Caco-2 (cell line): ENCODE measurements at regions not wholly inside any gene's neighbourhood (a gene's known extent, or its start where the extent isn't known, plus 50 kb on each side); places are given as distances from the start of the nearest gene placed in this dataset.

Experiments used
- BruUV-seq: library from RNA; stranded (reverse); fragments of 400-500 nt; replicated peaks from 2 replicates; lab custom pipeline; 2021; lab: Mats Ljungman, UMichigan
- CTCF ChIA-PET: fragments of 300-600 bp; sonication (Branson Sonifier 250); formaldehyde crosslinking; loops from one replicate; lab custom pipeline; 2022; ENCODE audit warnings: antibody characterized with exemption; lab: Charles Lee
- POLR2A ChIA-PET: fragments of 300-600 bp; sonication (Branson Sonifier 250); formaldehyde crosslinking; loops from one replicate; lab custom pipeline; 2022; ENCODE audit warnings: antibody characterized with exemption; lab: Charles Lee
- DNase-seq, 2 experiments: peaks; one replicate each; pipeline versions ENCODE4 v3.0.0 to v3.0.0-alpha.2; 2020 to 2022
- H3K27me3 ChIP-seq: replicated peaks from 2 replicates; pipeline ENCODE4 v1.6.0; 2011; ENCODE audit warnings: low read length; ENCODE audit not compliant: control insufficient read depth, insufficient read depth
- H3K36me3 ChIP-seq: 2 replicates; pipeline ENCODE4 v1.5.1; 2011; ENCODE audit warnings: low read length; ENCODE audit not compliant: control insufficient read depth, insufficient read depth
- H3K4me1 ChIP-seq: fragments of 250-450 bp; sonication (Bioruptor Pico); 2 replicates; pipeline ENCODE4 v1.5.1; 2020; ENCODE audit warnings: mild to moderate bottlenecking
- H3K4me3 ChIP-seq: 2 replicates; pipeline ENCODE4 v1.5.1; 2011; ENCODE audit warnings: low read depth, mild to moderate bottlenecking, control low read depth, low read length
- H3K9me3 ChIP-seq: fragments of 250-450 bp; sonication (Bioruptor Pico); 2 replicates; pipeline ENCODE4 v1.5.1; 2020; ENCODE audit warnings: mild to moderate bottlenecking, moderate library complexity
- H3K27ac Mint-ChIP-seq: one replicate; pipeline ENCODE4 v1.8.0; 2022; ENCODE audit warnings: mixed read lengths; ENCODE audit not compliant: unreplicated experiment
- H3K27me3 Mint-ChIP-seq: one replicate; pipeline ENCODE4 v1.8.0; 2022; ENCODE audit warnings: mixed read lengths; ENCODE audit not compliant: insufficient read depth, unreplicated experiment
- H3K36me3 Mint-ChIP-seq: one replicate; pipeline ENCODE4 v1.8.0; 2022; ENCODE audit warnings: mild to moderate bottlenecking, mixed read lengths; ENCODE audit not compliant: insufficient read depth, unreplicated experiment
- H3K4me1 Mint-ChIP-seq: one replicate; pipeline ENCODE4 v1.8.0; 2022; ENCODE audit warnings: low read depth, mixed read lengths; ENCODE audit not compliant: unreplicated experiment
- H3K4me3 Mint-ChIP-seq: one replicate; pipeline ENCODE4 v1.8.0; 2022; ENCODE audit warnings: mild to moderate bottlenecking, moderate library complexity, mixed read lengths; ENCODE audit not compliant: unreplicated experiment
- H3K9me3 Mint-ChIP-seq: one replicate; pipeline ENCODE4 v1.8.0; 2022; ENCODE audit warnings: mixed read lengths; ENCODE audit not compliant: unreplicated experiment
- CTCF ChIP-seq, 2 experiments: fragments of 200-600 bp in 1 of 2; IDR thresholded peaks; 1 replicate in 1 of 2; 2 replicates in 1 of 2; pipeline versions ENCODE4 v1.5.1 to v1.8.0; 2011 to 2022; ENCODE audit warnings: antibody characterized with exemption in 1 of 2, control low read depth in 1 of 2, inconsistent platforms in 1 of 2, low read depth in 1 of 2, low read length in 1 of 2, mild to moderate bottlenecking in 1 of 2, moderate library complexity in 1 of 2; ENCODE audit not compliant: insufficient read depth in 1 of 2, severe bottlenecking in 1 of 2, unreplicated experiment in 1 of 2
- intact Hi-C: fragments of 100-400 bp; cut with micrococcal nuclease; formaldehyde crosslinking; loops from one replicate; pipeline ENCODE4 v1.10.0; 2022; ENCODE audit not compliant: unreplicated experiment

GRCh38 chr2:19725392-19725791 lies 176.4 kb downstream of the TTC32 start:
- Histone ChIP-seq H3K4me1 (no peaks in the 10 kb centered on the region), H3K27me3 (no peaks in the 10 kb centered on the region), H3K9me3 (no peaks in the 10 kb centered on the region), H3K36me3 (no peaks in the 10 kb centered on the region), H3K4me3 (no peak overlapping the region)
- H3K4me3 Mint-ChIP-seq, result no peak overlapping the region
- CTCF ChIA-PET, result no interaction called here
- no peaks in the 10 kb centered on the region for H3K4me1 Mint-ChIP-seq
- H3K27ac Mint-ChIP-seq, result no peak overlapping the region
- POLR2A ChIA-PET, result no interaction called here
- BruUV-seq, result no TSS peak
- H3K27me3 Mint-ChIP-seq, result peaks cover 9% of the 10 kb centered on the region
- no peaks in the 10 kb centered on the region for H3K9me3 Mint-ChIP-seq
- DNase-seq, result no peak
- intact Hi-C loops, result no loop called here
- H3K36me3 Mint-ChIP-seq, result no peaks in the 10 kb centered on the region
- no peak for TF ChIP-seq CTCF (IDR thresholded peaks at IDR 0.05; ENCODE audit: insufficient read depth in 1 of 2, low read depth in 1 of 2, low read length in 1 of 2, severe bottlenecking in 1 of 2, unreplicated experiment in 1 of 2)

- intact Hi-C loops, result no loop called here
- no peaks in the 10 kb centered on the region for H3K36me3 ChIP-seq
- Mint-ChIP-seq H3K27me3 (peaks cover 11% of the 10 kb centered on the region), H3K27ac (no peak overlapping the region), H3K4me3 (no peak overlapping the region), H3K9me3 (no peaks in the 10 kb centered on the region), H3K36me3 (no peaks in the 10 kb centered on the region), H3K4me1 (no peaks in the 10 kb centered on the region)
- BruUV-seq, result no TSS peak
- ChIA-PET CTCF (no interaction called here), POLR2A (no interaction called here)
- TF ChIP-seq CTCF (IDR thresholded peaks at IDR 0.05; ENCODE audit: insufficient read depth in 1 of 2, low read depth in 1 of 2, low read length in 1 of 2, severe bottlenecking in 1 of 2, unreplicated experiment in 1 of 2), result no peak
- no peaks in the 10 kb centered on the region for H3K4me1 ChIP-seq
- no peaks in the 10 kb centered on the region for H3K9me3 ChIP-seq
- no peak overlapping the region for H3K4me3 ChIP-seq
- no peak for DNase-seq
- H3K27me3 ChIP-seq, result no peaks in the 10 kb centered on the region
Observed at GRCh38 chr2:19723021-19723420, 178.8 kb downstream of the TTC32 start.

GRCh38 chr2:19722531-19722971 lies 179.2 kb downstream of the TTC32 start:
- Mint-ChIP-seq H3K9me3 (no peaks in the 10 kb centered on the region), H3K36me3 (no peaks in the 10 kb centered on the region), H3K27ac (no peak overlapping the region), H3K27me3 (peaks cover 11% of the 10 kb centered on the region), H3K4me3 (no peak overlapping the region), H3K4me1 (no peaks in the 10 kb centered on the region)
- ChIA-PET CTCF (no interaction called here), POLR2A (no interaction called here)
- no peaks in the 10 kb centered on the region for H3K36me3 ChIP-seq
- intact Hi-C loops, result no loop called here
- TF ChIP-seq CTCF (IDR thresholded peaks at IDR 0.05; ENCODE audit: insufficient read depth in 1 of 2, low read depth in 1 of 2, low read length in 1 of 2, severe bottlenecking in 1 of 2, unreplicated experiment in 1 of 2), result no peak
- no peaks in the 10 kb centered on the region for H3K9me3 ChIP-seq
- no peak for DNase-seq
- H3K4me3 ChIP-seq, result no peak overlapping the region
- H3K4me1 ChIP-seq, result no peaks in the 10 kb centered on the region
- no TSS peak for BruUV-seq
- H3K27me3 ChIP-seq, result no peaks in the 10 kb centered on the region
